HG02973 (cell line): ENCODE measurements at regions not wholly inside any gene's neighbourhood (a gene's known extent, or its start where the extent isn't known, plus 50 kb on each side); places are given as distances from the start of the nearest gene placed in this dataset.
"Not testable (repeated sequence)": the region's sequence is repeated elsewhere in the genome, so short reads cannot be mapped to it uniquely, and the experiment has no call there.

Source experiments
- ATAC-seq: cut with Tn5 transposase; IDR thresholded peaks from one replicate; pipeline ENCODE4 v1.9.1; 2021; ENCODE audit warnings: moderate library complexity; ENCODE audit not compliant: unreplicated experiment

- no peak for ATAC-seq
Observed at GRCh38 chr2:16395601-16396000, 270.0 kb downstream of the CYRIA start.

- no peak for ATAC-seq
Observed at GRCh38 chr2:16394986-16395550, 270.6 kb downstream of the CYRIA start.

GRCh38 chr2:16394072-16394985 lies 271.3 kb downstream of the CYRIA start:
- ATAC-seq = no peak

- ATAC-seq = no peak
Observed at GRCh38 chr2:16393500-16394071, 272.0 kb downstream of the CYRIA start.

GRCh38 chr2:16392647-16393499 lies 272.8 kb downstream of the CYRIA start:
- no peak for ATAC-seq

GRCh38 chr2:16391986-16392385 lies 273.6 kb downstream of the CYRIA start:
- no peak for ATAC-seq

- ATAC-seq = no peak
Observed at GRCh38 chr2:16390561-16390960, 275.1 kb downstream of the CYRIA start.

- ATAC-seq = no peak
Observed at GRCh38 chr2:16389611-16390010, 276.0 kb downstream of the CYRIA start.

- ATAC-seq = not testable (repeated sequence)
Observed at GRCh38 chr2:16388199-16388830, 277.3 kb downstream of the CYRIA start.

- ATAC-seq = no peak
Observed at GRCh38 chr2:16387461-16387984, 278.1 kb downstream of the CYRIA start.

GRCh38 chr2:16386431-16386830 lies 279.2 kb downstream of the CYRIA start:
- ATAC-seq = no peak

- no peak for ATAC-seq
Observed at GRCh38 chr2:16386031-16386430, 279.6 kb downstream of the CYRIA start.

GRCh38 chr2:16385341-16385740 lies 280.3 kb downstream of the CYRIA start:
- ATAC-seq = no peak

GRCh38 chr2:16383411-16383810 lies 282.2 kb downstream of the CYRIA start:
- ATAC-seq = no peak

- ATAC-seq = no peak
Observed at GRCh38 chr2:16382451-16382850, 283.2 kb downstream of the CYRIA start.

- ATAC-seq = no peak
Observed at GRCh38 chr2:16381511-16381910, 284.1 kb downstream of the CYRIA start.

GRCh38 chr2:16379901-16380300 lies 285.7 kb downstream of the CYRIA start:
- ATAC-seq = not testable (repeated sequence)

GRCh38 chr2:16379061-16379460 lies 286.6 kb downstream of the CYRIA start:
- ATAC-seq = not testable (repeated sequence)

GRCh38 chr2:16378031-16378430 lies 287.6 kb downstream of the CYRIA start:
- no peak for ATAC-seq

- no peak for ATAC-seq
Observed at GRCh38 chr2:16375981-16376380, 289.7 kb downstream of the CYRIA start.
